ENCODE measurements at regions not wholly inside any gene's neighbourhood (a gene's known extent, or its start where the extent isn't known, plus 50 kb on each side); places are given as distances from the start of the nearest gene placed in this dataset.
"Not testable (repeated sequence)": the region's sequence is repeated elsewhere in the genome, so short reads cannot be mapped to it uniquely, and the experiment has no call there.

DNA sequence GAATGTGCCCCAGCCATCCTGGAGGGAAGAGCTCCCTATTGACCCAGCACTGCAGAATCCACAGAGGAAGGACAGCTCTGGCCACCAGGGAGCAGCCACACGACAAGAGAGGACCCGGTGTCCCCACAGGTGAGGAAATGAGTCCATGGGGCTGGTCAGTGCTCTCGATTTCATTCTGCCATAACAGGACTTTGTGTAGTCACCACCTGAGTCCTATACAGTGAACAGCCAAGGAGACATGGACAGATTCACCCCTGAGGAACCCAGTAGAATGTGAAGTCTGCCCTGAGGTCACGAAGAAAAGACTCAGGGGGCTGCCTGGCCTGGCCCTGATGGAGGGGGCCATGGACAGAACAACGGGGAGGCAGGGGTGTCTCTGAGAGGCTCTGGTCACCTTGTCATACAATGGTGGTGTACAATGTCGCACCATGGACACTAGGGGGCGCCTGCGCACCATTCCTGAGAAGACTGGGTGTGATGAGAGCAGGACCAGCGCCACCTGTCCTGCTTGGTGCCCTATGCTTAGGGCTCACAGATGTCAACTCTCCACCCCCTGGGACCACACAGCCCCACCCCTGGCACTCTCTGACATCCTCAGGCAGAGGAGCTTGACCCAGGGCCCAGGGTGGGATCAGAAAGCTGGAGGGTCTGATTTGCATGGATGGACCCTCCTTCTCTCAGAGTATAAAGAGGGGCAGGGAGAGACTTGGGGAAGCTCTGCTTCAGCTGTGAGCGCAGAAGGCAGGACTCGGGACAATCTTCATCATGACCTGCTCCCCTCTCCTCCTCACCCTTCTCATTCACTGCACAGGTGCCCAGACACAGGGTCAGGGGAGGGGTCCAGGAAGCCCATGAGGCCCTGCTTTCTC is 77.4 kb downstream of the VPREB1 start:
- DNase-seq: peak; percentile 81
- TF ChIP-seq, protein P1, sequence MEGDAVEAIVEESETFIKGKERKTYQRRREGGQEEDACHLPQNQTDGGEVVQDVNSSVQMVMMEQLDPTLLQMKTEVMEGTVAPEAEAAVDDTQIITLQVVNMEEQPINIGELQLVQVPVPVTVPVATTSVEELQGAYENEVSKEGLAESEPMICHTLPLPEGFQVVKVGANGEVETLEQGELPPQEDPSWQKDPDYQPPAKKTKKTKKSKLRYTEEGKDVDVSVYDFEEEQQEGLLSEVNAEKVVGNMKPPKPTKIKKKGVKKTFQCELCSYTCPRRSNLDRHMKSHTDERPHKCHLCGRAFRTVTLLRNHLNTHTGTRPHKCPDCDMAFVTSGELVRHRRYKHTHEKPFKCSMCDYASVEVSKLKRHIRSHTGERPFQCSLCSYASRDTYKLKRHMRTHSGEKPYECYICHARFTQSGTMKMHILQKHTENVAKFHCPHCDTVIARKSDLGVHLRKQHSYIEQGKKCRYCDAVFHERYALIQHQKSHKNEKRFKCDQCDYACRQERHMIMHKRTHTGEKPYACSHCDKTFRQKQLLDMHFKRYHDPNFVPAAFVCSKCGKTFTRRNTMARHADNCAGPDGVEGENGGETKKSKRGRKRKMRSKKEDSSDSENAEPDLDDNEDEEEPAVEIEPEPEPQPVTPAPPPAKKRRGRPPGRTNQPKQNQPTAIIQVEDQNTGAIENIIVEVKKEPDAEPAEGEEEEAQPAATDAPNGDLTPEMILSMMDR (IDR thresholded peaks at IDR 0.05): peak; percentile 78
- H3K9me3 ChIP-seq; H3K4me1 ChIP-seq; intact Hi-C loops (cut with DNase I); H3K4me3 ChIP-seq; H3K27me3 ChIP-seq; H3K27ac ChIP-seq: not testable (repeated sequence)
- H3K36me3 ChIP-seq: peaks cover 19% of the 10 kb centered on the region
- ATAC-seq: peak; percentile 92

GRCh38 chr22:22322792-22323191 is 78.2 kb downstream of the VPREB1 start:
- Histone ChIP-seq H3K36me3 (peaks cover 18% of the 10 kb centered on the region), H3K9me3 (no peaks in the 10 kb centered on the region), H3K4me3 (no peak overlapping the region), H3K27me3 (no peaks in the 10 kb centered on the region), H3K4me1 (no peaks in the 10 kb centered on the region), H3K27ac (no peak overlapping the region)
- ATAC-seq (no peak), DNase-seq (no peak)
- TF ChIP-seq, protein P1 (IDR thresholded peaks at IDR 0.05): no peak
- intact Hi-C loops (cut with DNase I): no loop called here

GRCh38 chr22:22327723-22328122 is 83.1 kb downstream of the VPREB1 start:
- Histone ChIP-seq H3K27ac (no peak overlapping the region), H3K27me3 (peaks cover 22% of the 10 kb centered on the region), H3K36me3 (no peaks in the 10 kb centered on the region), H3K4me1 (no peaks in the 10 kb centered on the region), H3K4me3 (no peak overlapping the region), H3K9me3 (no peaks in the 10 kb centered on the region)
- TF ChIP-seq, protein P1 (IDR thresholded peaks at IDR 0.05): no peak
- intact Hi-C loops (cut with DNase I): no loop called here
- no peak for DNase-seq
- ATAC-seq: no peak

- Histone ChIP-seq H3K9me3 (no peaks in the 10 kb centered on the region), H3K4me3 (no peak overlapping the region), H3K27me3 (peaks cover 37% of the 10 kb centered on the region), H3K4me1 (no peaks in the 10 kb centered on the region), H3K27ac (no peak overlapping the region), H3K36me3 (no peaks in the 10 kb centered on the region)
- intact Hi-C loops (cut with DNase I): no loop called here
- DNase-seq (no peak), ATAC-seq (no peak)
- TF ChIP-seq, protein P1 (IDR thresholded peaks at IDR 0.05): no peak
Observed at GRCh38 chr22:22329792-22330191, 85.2 kb downstream of the VPREB1 start.

DNA sequence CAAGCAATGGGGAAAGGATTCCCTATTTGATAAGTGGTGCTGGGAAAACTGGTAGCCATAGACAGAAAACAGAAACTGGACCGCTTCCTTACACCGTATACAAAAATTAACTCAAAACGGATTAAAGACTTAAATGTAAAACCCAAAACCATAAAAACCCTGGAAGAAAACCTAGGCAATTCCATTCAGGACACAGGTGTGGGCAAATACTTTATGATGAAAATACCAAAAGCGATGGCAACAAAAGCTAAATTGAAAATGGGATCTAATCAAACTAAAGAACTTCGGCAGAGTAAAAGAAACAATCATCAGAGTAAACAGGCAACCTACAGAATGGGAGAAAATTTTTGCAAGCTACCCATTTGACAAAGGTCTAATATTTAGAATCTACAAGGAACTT is 91.1 kb downstream of the VPREB1 start:
- intact Hi-C loops (cut with DNase I); ATAC-seq; H3K4me1 ChIP-seq; H3K36me3 ChIP-seq; H3K9me3 ChIP-seq; H3K27ac ChIP-seq; H3K4me3 ChIP-seq; DNase-seq: not testable (repeated sequence)
- peaks cover 46% of the 10 kb centered on the region for H3K27me3 ChIP-seq

DNA sequence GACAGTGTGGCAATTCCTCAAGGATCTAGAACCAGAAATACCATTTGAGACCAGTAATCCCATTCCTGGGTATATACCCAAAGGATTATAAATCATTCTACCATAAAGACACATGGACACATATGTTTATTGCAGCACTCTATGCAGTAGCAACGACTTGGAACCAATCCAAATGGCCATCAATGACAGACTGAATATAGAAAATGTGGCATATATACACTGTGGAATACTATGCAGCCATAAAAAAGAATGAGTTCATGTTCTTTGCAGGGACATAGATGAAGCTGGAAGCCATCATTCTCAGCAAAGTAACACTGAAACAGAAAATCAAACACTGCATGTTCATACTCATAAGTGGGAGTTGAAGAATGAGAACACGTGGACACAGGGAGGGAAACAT is 91.7 kb downstream of the VPREB1 start:
- H3K27ac ChIP-seq; ATAC-seq; DNase-seq; H3K9me3 ChIP-seq; intact Hi-C loops (cut with DNase I); H3K36me3 ChIP-seq; H3K4me3 ChIP-seq; H3K4me1 ChIP-seq: not testable (repeated sequence)
- peaks cover 40% of the 10 kb centered on the region for H3K27me3 ChIP-seq

DNA sequence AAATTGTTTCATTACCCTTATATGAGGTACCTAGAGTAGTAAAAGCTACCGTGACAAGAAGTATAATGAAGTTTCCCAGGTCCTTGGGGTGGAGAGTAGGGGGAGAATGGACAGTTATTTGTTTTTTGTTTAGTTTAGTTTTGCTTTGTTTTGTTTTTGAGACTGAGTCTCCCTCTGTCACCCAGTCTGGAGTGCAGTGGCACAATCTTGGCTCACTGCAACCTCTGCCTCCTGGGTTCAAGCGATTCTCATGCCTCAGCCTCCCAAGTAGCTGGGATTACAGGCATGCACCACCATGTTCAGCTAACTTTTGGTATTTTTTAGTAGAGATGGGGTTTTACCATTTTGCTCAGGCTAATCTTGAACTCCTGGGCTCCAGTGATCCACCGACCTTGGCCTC is 94.2 kb downstream of the VPREB1 start:
- H3K9me3 ChIP-seq; H3K4me3 ChIP-seq; intact Hi-C loops (cut with DNase I); H3K36me3 ChIP-seq; DNase-seq; ATAC-seq; H3K4me1 ChIP-seq; H3K27ac ChIP-seq: not testable (repeated sequence)
- H3K27me3 ChIP-seq: peaks cover 19% of the 10 kb centered on the region

Data from upper lobe of right lung (tissue), 1 donor.